ENCODE measurements at regions not wholly inside any gene's neighbourhood (a gene's known extent, or its start where the extent isn't known, plus 50 kb on each side); places are given as distances from the start of the nearest gene placed in this dataset.

- 60 to 70% methylated on average over 2 of the region's 2 CpGs for WGBS, 2 donors
- Histone ChIP-seq H3K9me3 (ENCODE audit: control insufficient read depth in 2 of 2, insufficient read depth in 1 of 2, low read depth in 1 of 2, low read length in 1 of 2) (no peaks in the 10 kb centered on the region), H3K4me3 (ENCODE audit: low read depth in 1 of 2, low read length in 2 of 2) (no peak overlapping the region), H3K36me3 (ENCODE audit: control insufficient read depth in 2 of 2, insufficient read depth in 2 of 2, low read length in 1 of 2) (no peaks in the 10 kb centered on the region), H3K27ac (ENCODE audit: low read depth in 2 of 2, low read length in 1 of 2) (no peak overlapping the region), H3K4me1 (ENCODE audit: control insufficient read depth in 2 of 2, insufficient read depth in 2 of 2, low read length in 1 of 2) (no peaks in the 10 kb centered on the region), H3K27me3 (ENCODE audit: control insufficient read depth in 1 of 2, insufficient read depth in 2 of 2, low read length in 2 of 2) (no peaks in the 10 kb centered on the region)
Observed at GRCh38 chr7:132678656-132679055, 102.4 kb upstream of the PLXNA4 start.

GRCh38 chr7:132677918-132678317 is 101.6 kb upstream of the PLXNA4 start:
- 83 to 84% methylated on average over 5 of the region's 5 CpGs for WGBS, 2 donors

GRCh38 chr7:132672200-132672990 is 96.1 kb upstream of the PLXNA4 start:
- Histone ChIP-seq H3K4me3 (ENCODE audit: low read depth in 1 of 2, low read length in 2 of 2) (no peak overlapping the region), H3K4me1 (ENCODE audit: control insufficient read depth in 2 of 2, insufficient read depth in 2 of 2, low read length in 1 of 2) (no peaks in the 10 kb centered on the region), H3K27ac (ENCODE audit: low read depth in 2 of 2, low read length in 1 of 2) (no peak overlapping the region), H3K9me3 (ENCODE audit: control insufficient read depth in 2 of 2, insufficient read depth in 1 of 2, low read depth in 1 of 2, low read length in 1 of 2) (no peaks in the 10 kb centered on the region), H3K36me3 (ENCODE audit: control insufficient read depth in 2 of 2, insufficient read depth in 2 of 2, low read length in 1 of 2) (no peaks in the 10 kb centered on the region), H3K27me3 (ENCODE audit: control insufficient read depth in 1 of 2, insufficient read depth in 2 of 2, low read length in 2 of 2) (no peaks in the 10 kb centered on the region)
- WGBS, 2 donors: 83 to 88% methylated on average over 9 of the region's 9 CpGs

More at GRCh38 chr7:132677918-132678317, 101.6 kb upstream of the PLXNA4 start:
- Histone ChIP-seq H3K27me3 (ENCODE audit: control insufficient read depth in 1 of 2, insufficient read depth in 2 of 2, low read length in 2 of 2) (no peaks in the 10 kb centered on the region), H3K9me3 (ENCODE audit: control insufficient read depth in 2 of 2, insufficient read depth in 1 of 2, low read depth in 1 of 2, low read length in 1 of 2) (no peaks in the 10 kb centered on the region), H3K36me3 (ENCODE audit: control insufficient read depth in 2 of 2, insufficient read depth in 2 of 2, low read length in 1 of 2) (no peaks in the 10 kb centered on the region), H3K4me1 (ENCODE audit: control insufficient read depth in 2 of 2, insufficient read depth in 2 of 2, low read length in 1 of 2) (no peaks in the 10 kb centered on the region), H3K27ac (ENCODE audit: low read depth in 2 of 2, low read length in 1 of 2) (no peak overlapping the region), H3K4me3 (ENCODE audit: low read depth in 1 of 2, low read length in 2 of 2) (no peak overlapping the region)

GRCh38 chr7:132666774-132667172 is 90.5 kb upstream of the PLXNA4 start:
- Histone ChIP-seq H3K4me3 (ENCODE audit: low read depth in 1 of 2, low read length in 2 of 2) (no peak overlapping the region), H3K27me3 (ENCODE audit: control insufficient read depth in 1 of 2, insufficient read depth in 2 of 2, low read length in 2 of 2) (no peaks in the 10 kb centered on the region), H3K4me1 (ENCODE audit: control insufficient read depth in 2 of 2, insufficient read depth in 2 of 2, low read length in 1 of 2) (no peaks in the 10 kb centered on the region), H3K27ac (ENCODE audit: low read depth in 2 of 2, low read length in 1 of 2) (no peak overlapping the region), H3K36me3 (ENCODE audit: control insufficient read depth in 2 of 2, insufficient read depth in 2 of 2, low read length in 1 of 2) (no peaks in the 10 kb centered on the region), H3K9me3 (ENCODE audit: control insufficient read depth in 2 of 2, insufficient read depth in 1 of 2, low read depth in 1 of 2, low read length in 1 of 2) (no peaks in the 10 kb centered on the region)
- WGBS, 2 donors: 92 to 96% methylated on average over 2 of the region's 2 CpGs

- Histone ChIP-seq H3K27me3 (ENCODE audit: control insufficient read depth in 1 of 2, insufficient read depth in 2 of 2, low read length in 2 of 2) (no peaks in the 10 kb centered on the region), H3K4me1 (ENCODE audit: control insufficient read depth in 2 of 2, insufficient read depth in 2 of 2, low read length in 1 of 2) (no peaks in the 10 kb centered on the region), H3K27ac (ENCODE audit: low read depth in 2 of 2, low read length in 1 of 2) (no peak overlapping the region), H3K9me3 (ENCODE audit: control insufficient read depth in 2 of 2, insufficient read depth in 1 of 2, low read depth in 1 of 2, low read length in 1 of 2) (no peaks in the 10 kb centered on the region), H3K4me3 (ENCODE audit: low read depth in 1 of 2, low read length in 2 of 2) (no peak overlapping the region), H3K36me3 (ENCODE audit: control insufficient read depth in 2 of 2, insufficient read depth in 2 of 2, low read length in 1 of 2) (no peaks in the 10 kb centered on the region)
- WGBS, 2 donors: 65 to 70% methylated on average over 3 of the region's 3 CpGs
Observed at GRCh38 chr7:132666071-132666773, 90.0 kb upstream of the PLXNA4 start.

GRCh38 chr7:132656846-132657776 is 80.8 kb upstream of the PLXNA4 start:
- no peak overlapping the region for H3K27ac ChIP-seq (ENCODE audit: low read depth in 2 of 2, low read length in 1 of 2)
- no peaks in the 10 kb centered on the region for H3K9me3 ChIP-seq (ENCODE audit: control insufficient read depth in 2 of 2, insufficient read depth in 1 of 2, low read depth in 1 of 2, low read length in 1 of 2)
- no peaks in the 10 kb centered on the region for H3K27me3 ChIP-seq (ENCODE audit: control insufficient read depth in 1 of 2, insufficient read depth in 2 of 2, low read length in 2 of 2)
- no peak overlapping the region for H3K4me3 ChIP-seq (ENCODE audit: low read depth in 1 of 2, low read length in 2 of 2)
- no peaks in the 10 kb centered on the region for H3K36me3 ChIP-seq (ENCODE audit: control insufficient read depth in 2 of 2, insufficient read depth in 2 of 2, low read length in 1 of 2)
- no peaks in the 10 kb centered on the region for H3K4me1 ChIP-seq (ENCODE audit: control insufficient read depth in 2 of 2, insufficient read depth in 2 of 2, low read length in 1 of 2)
- WGBS, 2 donors: 76 to 81% methylated on average over 9 of the region's 9 CpGs

GRCh38 chr7:132656341-132656740 is 80.1 kb upstream of the PLXNA4 start:
- no peaks in the 10 kb centered on the region for H3K4me1 ChIP-seq (ENCODE audit: control insufficient read depth in 2 of 2, insufficient read depth in 2 of 2, low read length in 1 of 2)
- no peaks in the 10 kb centered on the region for H3K27me3 ChIP-seq (ENCODE audit: control insufficient read depth in 1 of 2, insufficient read depth in 2 of 2, low read length in 2 of 2)
- 74 to 84% methylated on average over 3 of the region's 3 CpGs for WGBS, 2 donors
- no peaks in the 10 kb centered on the region for H3K9me3 ChIP-seq (ENCODE audit: control insufficient read depth in 2 of 2, insufficient read depth in 1 of 2, low read depth in 1 of 2, low read length in 1 of 2)
- no peak overlapping the region for H3K27ac ChIP-seq (ENCODE audit: low read depth in 2 of 2, low read length in 1 of 2)
- no peaks in the 10 kb centered on the region for H3K36me3 ChIP-seq (ENCODE audit: control insufficient read depth in 2 of 2, insufficient read depth in 2 of 2, low read length in 1 of 2)
- no peak overlapping the region for H3K4me3 ChIP-seq (ENCODE audit: low read depth in 1 of 2, low read length in 2 of 2)

GRCh38 chr7:132655131-132655727 is 79.0 kb upstream of the PLXNA4 start:
- Histone ChIP-seq H3K36me3 (ENCODE audit: control insufficient read depth in 2 of 2, insufficient read depth in 2 of 2, low read length in 1 of 2) (no peaks in the 10 kb centered on the region), H3K4me1 (ENCODE audit: control insufficient read depth in 2 of 2, insufficient read depth in 2 of 2, low read length in 1 of 2) (no peaks in the 10 kb centered on the region), H3K9me3 (ENCODE audit: control insufficient read depth in 2 of 2, insufficient read depth in 1 of 2, low read depth in 1 of 2, low read length in 1 of 2) (no peaks in the 10 kb centered on the region), H3K27ac (ENCODE audit: low read depth in 2 of 2, low read length in 1 of 2) (peak overlapping the region in 1 of 2 donors; percentile 6), H3K4me3 (ENCODE audit: low read depth in 1 of 2, low read length in 2 of 2) (no peak overlapping the region), H3K27me3 (ENCODE audit: control insufficient read depth in 1 of 2, insufficient read depth in 2 of 2, low read length in 2 of 2) (no peaks in the 10 kb centered on the region)
- WGBS, 2 donors: 11% methylated on average over 13 of the region's 13 CpGs

- Histone ChIP-seq H3K27ac (ENCODE audit: low read depth in 2 of 2, low read length in 1 of 2) (no peak overlapping the region), H3K9me3 (ENCODE audit: control insufficient read depth in 2 of 2, insufficient read depth in 1 of 2, low read depth in 1 of 2, low read length in 1 of 2) (no peaks in the 10 kb centered on the region), H3K4me1 (ENCODE audit: control insufficient read depth in 2 of 2, insufficient read depth in 2 of 2, low read length in 1 of 2) (peaks cover 0 to 3% of the 10 kb centered on the region in 2 donors), H3K27me3 (ENCODE audit: control insufficient read depth in 1 of 2, insufficient read depth in 2 of 2, low read length in 2 of 2) (no peaks in the 10 kb centered on the region), H3K36me3 (ENCODE audit: control insufficient read depth in 2 of 2, insufficient read depth in 2 of 2, low read length in 1 of 2) (no peaks in the 10 kb centered on the region), H3K4me3 (ENCODE audit: low read depth in 1 of 2, low read length in 2 of 2) (no peak overlapping the region)
- 63 to 64% methylated on average over 3 of the region's 3 CpGs for WGBS, 2 donors
Observed at GRCh38 chr7:132654150-132654549, 77.9 kb upstream of the PLXNA4 start.

Data from esophagus (tissue), 2 donors.